ENCODE measurements at regions not wholly inside any gene's neighbourhood (a gene's known extent, or its start where the extent isn't known, plus 50 kb on each side); places are given as distances from the start of the nearest gene placed in this dataset.

DNA sequence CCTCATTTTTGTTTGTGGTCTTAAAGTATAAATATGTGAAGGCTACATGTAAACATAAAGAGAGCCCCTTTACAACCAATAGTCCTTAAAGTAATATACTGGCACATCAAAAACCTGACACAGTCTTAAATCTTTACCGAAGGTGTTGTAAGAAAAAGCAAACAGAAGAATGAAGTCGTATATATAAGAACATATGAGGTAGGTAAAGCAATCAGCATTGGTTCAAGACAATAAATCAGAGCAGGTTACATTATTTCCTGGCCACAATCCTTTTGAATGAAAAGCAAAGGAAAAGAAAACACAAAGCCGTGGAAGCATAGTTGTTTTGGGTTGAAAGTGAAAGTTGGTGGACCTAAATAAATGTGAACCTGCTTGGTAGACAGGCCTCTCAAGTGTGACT lies 183.7 kb upstream of the STXBP6 start:
- TF ChIP-seq, protein P1, sequence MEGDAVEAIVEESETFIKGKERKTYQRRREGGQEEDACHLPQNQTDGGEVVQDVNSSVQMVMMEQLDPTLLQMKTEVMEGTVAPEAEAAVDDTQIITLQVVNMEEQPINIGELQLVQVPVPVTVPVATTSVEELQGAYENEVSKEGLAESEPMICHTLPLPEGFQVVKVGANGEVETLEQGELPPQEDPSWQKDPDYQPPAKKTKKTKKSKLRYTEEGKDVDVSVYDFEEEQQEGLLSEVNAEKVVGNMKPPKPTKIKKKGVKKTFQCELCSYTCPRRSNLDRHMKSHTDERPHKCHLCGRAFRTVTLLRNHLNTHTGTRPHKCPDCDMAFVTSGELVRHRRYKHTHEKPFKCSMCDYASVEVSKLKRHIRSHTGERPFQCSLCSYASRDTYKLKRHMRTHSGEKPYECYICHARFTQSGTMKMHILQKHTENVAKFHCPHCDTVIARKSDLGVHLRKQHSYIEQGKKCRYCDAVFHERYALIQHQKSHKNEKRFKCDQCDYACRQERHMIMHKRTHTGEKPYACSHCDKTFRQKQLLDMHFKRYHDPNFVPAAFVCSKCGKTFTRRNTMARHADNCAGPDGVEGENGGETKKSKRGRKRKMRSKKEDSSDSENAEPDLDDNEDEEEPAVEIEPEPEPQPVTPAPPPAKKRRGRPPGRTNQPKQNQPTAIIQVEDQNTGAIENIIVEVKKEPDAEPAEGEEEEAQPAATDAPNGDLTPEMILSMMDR (IDR thresholded peaks at IDR 0.05; ENCODE audit: extremely low read depth in 1 of 2, insufficient read depth in 1 of 2, low read depth in 1 of 2, low read length in 2 of 2): no peak
- TF ChIP-seq POLR2A (IDR thresholded peaks at IDR 0.05; ENCODE audit: low read depth, low read length): no peak
- TF ChIP-seq GATA2 (IDR thresholded peaks at IDR 0.05; ENCODE audit: insufficient read depth, insufficient read length, low read depth, low read length): no peak
- TF ChIP-seq JUN (IDR thresholded peaks at IDR 0.05; ENCODE audit: borderline replicate concordance, insufficient read depth, insufficient read length, low read depth): no peak
